MM.1S (cell line): ENCODE measurements at regions not wholly inside any gene's neighbourhood (a gene's known extent, or its start where the extent isn't known, plus 50 kb on each side); places are given as distances from the start of the nearest gene placed in this dataset.

ENCODE experiments used
- CTCF ChIP-seq: fragments of 300-600 bp; sonication (generic); IDR thresholded peaks from 2 replicates; pipeline ENCODE4 v1.5.1; 2016; ENCODE audit warnings: antibody characterized with exemption, low read length, mixed read lengths
- EZH2 ChIP-seq: fragments of 300-600 bp; sonication (generic); optimal IDR thresholded peaks from 2 replicates; pipeline ENCODE3; 2017; ENCODE audit warnings: low read depth, mild to moderate bottlenecking, antibody characterized with exemption, low read length, mixed read lengths

- TF ChIP-seq EZH2 = no peak
- TF ChIP-seq CTCF = no peak
Observed at GRCh38 chr7:119329715-119330114, 943.3 kb upstream of the KCND2 start.
